ENCODE measurements at regions not wholly inside any gene's neighbourhood (a gene's known extent, or its start where the extent isn't known, plus 50 kb on each side); places are given as distances from the start of the nearest gene placed in this dataset.
"Not testable (repeated sequence)": the region's sequence is repeated elsewhere in the genome, so short reads cannot be mapped to it uniquely, and the experiment has no call there.

- not testable (repeated sequence) for H3K9me2 ChIP-seq (replicated peaks; ENCODE audit: insufficient read depth, low read length); H3K27ac ChIP-seq (ENCODE audit: low read depth, low read length); H3K9ac ChIP-seq (ENCODE audit: low read length); H3K4me3 ChIP-seq (ENCODE audit: insufficient read depth, low read length, poor library complexity, severe bottlenecking); H3K9me3 ChIP-seq (ENCODE audit: insufficient read depth, low read length); H3K79me2 ChIP-seq (ENCODE audit: insufficient read depth, low read length); H3K27me3 ChIP-seq (ENCODE audit: low read length); H3K36me3 ChIP-seq (ENCODE audit: low read length); H3F3A ChIP-seq (ENCODE audit: insufficient read depth); H3K4me2 ChIP-seq (ENCODE audit: low read depth, low read length, poor library complexity, severe bottlenecking); H4K20me1 ChIP-seq (ENCODE audit: low read depth, low read length); H2AFZ ChIP-seq (ENCODE audit: low read depth, low read length, severe bottlenecking)
These were observed 209.8 kb downstream of the NPIPB11 start for GRCh38 chr16:29196746-29197145.

GRCh38 chr16:29195116-29195872 lies 210.4 kb downstream of the LAT start:
- not testable (repeated sequence) for H3K27ac ChIP-seq (ENCODE audit: low read depth, low read length); H3K36me3 ChIP-seq (ENCODE audit: low read length); H3K4me3 ChIP-seq (ENCODE audit: insufficient read depth, low read length, poor library complexity, severe bottlenecking); H3K79me2 ChIP-seq (ENCODE audit: insufficient read depth, low read length); H3F3A ChIP-seq (ENCODE audit: insufficient read depth); H3K4me2 ChIP-seq (ENCODE audit: low read depth, low read length, poor library complexity, severe bottlenecking); H3K9me3 ChIP-seq (ENCODE audit: insufficient read depth, low read length); H2AFZ ChIP-seq (ENCODE audit: low read depth, low read length, severe bottlenecking); H3K9me2 ChIP-seq (replicated peaks; ENCODE audit: insufficient read depth, low read length); H3K9ac ChIP-seq (ENCODE audit: low read length); H3K27me3 ChIP-seq (ENCODE audit: low read length); H4K20me1 ChIP-seq (ENCODE audit: low read depth, low read length)

- H4K20me1 ChIP-seq (ENCODE audit: low read depth, low read length); H2AFZ ChIP-seq (ENCODE audit: low read depth, low read length, severe bottlenecking); H3K27me3 ChIP-seq (ENCODE audit: low read length); H3K79me2 ChIP-seq (ENCODE audit: insufficient read depth, low read length); H3K27ac ChIP-seq (ENCODE audit: low read depth, low read length); H3K9ac ChIP-seq (ENCODE audit: low read length); H3K9me3 ChIP-seq (ENCODE audit: insufficient read depth, low read length); H3F3A ChIP-seq (ENCODE audit: insufficient read depth); H3K9me2 ChIP-seq (replicated peaks; ENCODE audit: insufficient read depth, low read length); H3K4me3 ChIP-seq (ENCODE audit: insufficient read depth, low read length, poor library complexity, severe bottlenecking); H3K4me2 ChIP-seq (ENCODE audit: low read depth, low read length, poor library complexity, severe bottlenecking); H3K36me3 ChIP-seq (ENCODE audit: low read length): not testable (repeated sequence)
These were observed 209.5 kb downstream of the LAT start for GRCh38 chr16:29194185-29194844.

GRCh38 chr16:29193634-29194033 lies 208.8 kb downstream of the LAT start:
- not testable (repeated sequence) for H3K4me3 ChIP-seq (ENCODE audit: insufficient read depth, low read length, poor library complexity, severe bottlenecking); H3F3A ChIP-seq (ENCODE audit: insufficient read depth); H3K27ac ChIP-seq (ENCODE audit: low read depth, low read length); H3K27me3 ChIP-seq (ENCODE audit: low read length); H3K79me2 ChIP-seq (ENCODE audit: insufficient read depth, low read length); H3K4me2 ChIP-seq (ENCODE audit: low read depth, low read length, poor library complexity, severe bottlenecking); H3K9me3 ChIP-seq (ENCODE audit: insufficient read depth, low read length); H3K9ac ChIP-seq (ENCODE audit: low read length); H3K9me2 ChIP-seq (replicated peaks; ENCODE audit: insufficient read depth, low read length); H3K36me3 ChIP-seq (ENCODE audit: low read length); H2AFZ ChIP-seq (ENCODE audit: low read depth, low read length, severe bottlenecking); H4K20me1 ChIP-seq (ENCODE audit: low read depth, low read length)

- not testable (repeated sequence) for H3K79me2 ChIP-seq (ENCODE audit: insufficient read depth, low read length); H3K27me3 ChIP-seq (ENCODE audit: low read length); H3F3A ChIP-seq (ENCODE audit: insufficient read depth); H3K9ac ChIP-seq (ENCODE audit: low read length); H3K27ac ChIP-seq (ENCODE audit: low read depth, low read length); H3K9me2 ChIP-seq (replicated peaks; ENCODE audit: insufficient read depth, low read length); H4K20me1 ChIP-seq (ENCODE audit: low read depth, low read length); H3K4me2 ChIP-seq (ENCODE audit: low read depth, low read length, poor library complexity, severe bottlenecking); H3K9me3 ChIP-seq (ENCODE audit: insufficient read depth, low read length); H2AFZ ChIP-seq (ENCODE audit: low read depth, low read length, severe bottlenecking); H3K36me3 ChIP-seq (ENCODE audit: low read length); H3K4me3 ChIP-seq (ENCODE audit: insufficient read depth, low read length, poor library complexity, severe bottlenecking)
These were observed 208.4 kb downstream of the LAT start for GRCh38 chr16:29193248-29193574.
